ENCODE measurements at regions not wholly inside any gene's neighbourhood (a gene's known extent, or its start where the extent isn't known, plus 50 kb on each side); places are given as distances from the start of the nearest gene placed in this dataset.

- Histone ChIP-seq H3K79me2 (ENCODE audit: insufficient read depth, low read length) (no peaks in the 10 kb centered on the region), H4K20me1 (ENCODE audit: insufficient read depth, low read length) (no peaks in the 10 kb centered on the region), H3K27me3 (ENCODE audit: insufficient read depth, low read length) (no peaks in the 10 kb centered on the region), H2AFZ (ENCODE audit: low read depth, low read length) (no peak overlapping the region), H3K9ac (ENCODE audit: low read length) (no peak overlapping the region), H3K4me1 (ENCODE audit: insufficient read depth, low read length) (no peaks in the 10 kb centered on the region), H3K36me3 (ENCODE audit: insufficient read depth, low read length) (no peaks in the 10 kb centered on the region), H3K9me3 (ENCODE audit: insufficient read depth, low read depth, low read length) (no peaks in the 10 kb centered on the region), H3K27ac (ENCODE audit: low read depth, low read length) (no peak overlapping the region), H3K4me3 (ENCODE audit: insufficient read depth, low read depth, low read length) (no peak overlapping the region), H3K4me2 (ENCODE audit: low read length) (no peak overlapping the region)
- DNase-seq (ENCODE audit: low read depth) (no peak), FAIRE-seq (no peak)
- Mint-ChIP-seq H3K4me1 (ENCODE audit: low read depth, unreplicated experiment) (no peaks in the 10 kb centered on the region), H3K36me3 (ENCODE audit: low read depth, unreplicated experiment) (no peaks in the 10 kb centered on the region), H3K9me3 (ENCODE audit: unreplicated experiment) (no peaks in the 10 kb centered on the region), H3K27ac (ENCODE audit: unreplicated experiment) (no peak overlapping the region), H3K27me3 (ENCODE audit: low read depth, unreplicated experiment) (no peaks in the 10 kb centered on the region), H3K4me3 (ENCODE audit: unreplicated experiment) (no peak overlapping the region)
- TF ChIP-seq, protein P1, sequence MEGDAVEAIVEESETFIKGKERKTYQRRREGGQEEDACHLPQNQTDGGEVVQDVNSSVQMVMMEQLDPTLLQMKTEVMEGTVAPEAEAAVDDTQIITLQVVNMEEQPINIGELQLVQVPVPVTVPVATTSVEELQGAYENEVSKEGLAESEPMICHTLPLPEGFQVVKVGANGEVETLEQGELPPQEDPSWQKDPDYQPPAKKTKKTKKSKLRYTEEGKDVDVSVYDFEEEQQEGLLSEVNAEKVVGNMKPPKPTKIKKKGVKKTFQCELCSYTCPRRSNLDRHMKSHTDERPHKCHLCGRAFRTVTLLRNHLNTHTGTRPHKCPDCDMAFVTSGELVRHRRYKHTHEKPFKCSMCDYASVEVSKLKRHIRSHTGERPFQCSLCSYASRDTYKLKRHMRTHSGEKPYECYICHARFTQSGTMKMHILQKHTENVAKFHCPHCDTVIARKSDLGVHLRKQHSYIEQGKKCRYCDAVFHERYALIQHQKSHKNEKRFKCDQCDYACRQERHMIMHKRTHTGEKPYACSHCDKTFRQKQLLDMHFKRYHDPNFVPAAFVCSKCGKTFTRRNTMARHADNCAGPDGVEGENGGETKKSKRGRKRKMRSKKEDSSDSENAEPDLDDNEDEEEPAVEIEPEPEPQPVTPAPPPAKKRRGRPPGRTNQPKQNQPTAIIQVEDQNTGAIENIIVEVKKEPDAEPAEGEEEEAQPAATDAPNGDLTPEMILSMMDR (IDR thresholded peaks at IDR 0.05; ENCODE audit: insufficient read depth, low read depth, low read length) = no peak
- no peak for TF ChIP-seq EZH2 (IDR thresholded peaks at IDR 0.05; ENCODE audit: insufficient read depth, low read length)
Observed at GRCh38 chr13:22563272-22563671, 617.5 kb upstream of the SGCG start.

GRCh38 chr13:22569811-22570210 is 611.0 kb upstream of the SGCG start:
- H3K4me1 ChIP-seq (ENCODE audit: insufficient read depth, low read length) = no peaks in the 10 kb centered on the region
- H3K79me2 ChIP-seq (ENCODE audit: insufficient read depth, low read length) = no peaks in the 10 kb centered on the region
- no peaks in the 10 kb centered on the region for H3K9me3 ChIP-seq (ENCODE audit: insufficient read depth, low read depth, low read length)
- H3K4me1 Mint-ChIP-seq (ENCODE audit: low read depth, unreplicated experiment) = no peaks in the 10 kb centered on the region
- H3K4me2 ChIP-seq (ENCODE audit: low read length) = no peak overlapping the region
- no peaks in the 10 kb centered on the region for H3K9me3 Mint-ChIP-seq (ENCODE audit: unreplicated experiment)
- H4K20me1 ChIP-seq (ENCODE audit: insufficient read depth, low read length) = no peaks in the 10 kb centered on the region
- H3K27ac Mint-ChIP-seq (ENCODE audit: unreplicated experiment) = no peak overlapping the region
- FAIRE-seq (no peak), DNase-seq (ENCODE audit: low read depth) (no peak)
- H3K27ac ChIP-seq (ENCODE audit: low read depth, low read length) = no peak overlapping the region
- no peak overlapping the region for H3K4me3 Mint-ChIP-seq (ENCODE audit: unreplicated experiment)
- H3K36me3 ChIP-seq (ENCODE audit: insufficient read depth, low read length) = no peaks in the 10 kb centered on the region
- no peak overlapping the region for H2AFZ ChIP-seq (ENCODE audit: low read depth, low read length)
- no peaks in the 10 kb centered on the region for H3K27me3 ChIP-seq (ENCODE audit: insufficient read depth, low read length)
- no peak for TF ChIP-seq EZH2 (IDR thresholded peaks at IDR 0.05; ENCODE audit: insufficient read depth, low read length)
- TF ChIP-seq, protein P1 (IDR thresholded peaks at IDR 0.05; ENCODE audit: insufficient read depth, low read depth, low read length) = no peak
- H3K4me3 ChIP-seq (ENCODE audit: insufficient read depth, low read depth, low read length) = no peak overlapping the region
- H3K27me3 Mint-ChIP-seq (ENCODE audit: low read depth, unreplicated experiment) = no peaks in the 10 kb centered on the region
- no peaks in the 10 kb centered on the region for H3K36me3 Mint-ChIP-seq (ENCODE audit: low read depth, unreplicated experiment)
- no peak overlapping the region for H3K9ac ChIP-seq (ENCODE audit: low read length)

DNA sequence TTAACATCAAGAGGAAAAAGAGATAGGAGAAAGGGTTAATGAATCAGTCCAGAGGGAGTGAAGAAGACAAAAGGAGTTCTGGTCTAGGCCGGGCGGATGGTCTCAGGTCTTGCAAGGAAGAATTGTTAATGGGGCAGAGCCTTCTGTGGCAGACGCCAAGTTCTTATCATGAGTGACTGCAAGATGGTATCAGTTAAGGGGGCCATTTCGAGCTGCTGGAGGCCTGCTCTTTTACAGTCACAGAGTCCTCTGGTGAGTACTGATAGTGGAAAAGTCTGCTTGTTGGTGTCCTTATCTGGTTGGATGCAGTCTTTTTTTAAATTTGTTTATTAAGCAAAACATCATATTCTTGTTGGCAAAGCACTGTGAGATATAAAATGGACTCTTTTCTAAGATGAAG is 590.9 kb upstream of the SGCG start:
- no peak overlapping the region for H3K27ac Mint-ChIP-seq (ENCODE audit: unreplicated experiment)
- Histone ChIP-seq H3K4me1 (ENCODE audit: insufficient read depth, low read length) (no peaks in the 10 kb centered on the region), H3K4me3 (ENCODE audit: insufficient read depth, low read depth, low read length) (no peak overlapping the region), H3K27me3 (ENCODE audit: insufficient read depth, low read length) (no peaks in the 10 kb centered on the region), H4K20me1 (ENCODE audit: insufficient read depth, low read length) (no peaks in the 10 kb centered on the region), H3K36me3 (ENCODE audit: insufficient read depth, low read length) (no peaks in the 10 kb centered on the region), H3K79me2 (ENCODE audit: insufficient read depth, low read length) (no peaks in the 10 kb centered on the region), H3K9me3 (ENCODE audit: insufficient read depth, low read depth, low read length) (peaks cover 9% of the 10 kb centered on the region), H3K9ac (ENCODE audit: low read length) (no peak overlapping the region), H3K27ac (ENCODE audit: low read depth, low read length) (no peak overlapping the region), H3K4me2 (ENCODE audit: low read length) (no peak overlapping the region), H2AFZ (ENCODE audit: low read depth, low read length) (no peak overlapping the region)
- peaks cover 5% of the 10 kb centered on the region for H3K27me3 Mint-ChIP-seq (ENCODE audit: low read depth, unreplicated experiment)
- H3K9me3 Mint-ChIP-seq (ENCODE audit: unreplicated experiment) = peaks cover 5% of the 10 kb centered on the region
- TF ChIP-seq, protein P1 (IDR thresholded peaks at IDR 0.05; ENCODE audit: insufficient read depth, low read depth, low read length) = no peak
- no peak for TF ChIP-seq EZH2 (IDR thresholded peaks at IDR 0.05; ENCODE audit: insufficient read depth, low read length)
- peaks cover 12% of the 10 kb centered on the region for H3K4me1 Mint-ChIP-seq (ENCODE audit: low read depth, unreplicated experiment)
- no peak overlapping the region for H3K4me3 Mint-ChIP-seq (ENCODE audit: unreplicated experiment)
- no peak for DNase-seq (ENCODE audit: low read depth)
- FAIRE-seq = no peak
- H3K36me3 Mint-ChIP-seq (ENCODE audit: low read depth, unreplicated experiment) = no peaks in the 10 kb centered on the region
